ENCODE measurements at regions not wholly inside any gene's neighbourhood (a gene's known extent, or its start where the extent isn't known, plus 50 kb on each side); places are given as distances from the start of the nearest gene placed in this dataset.

DNA sequence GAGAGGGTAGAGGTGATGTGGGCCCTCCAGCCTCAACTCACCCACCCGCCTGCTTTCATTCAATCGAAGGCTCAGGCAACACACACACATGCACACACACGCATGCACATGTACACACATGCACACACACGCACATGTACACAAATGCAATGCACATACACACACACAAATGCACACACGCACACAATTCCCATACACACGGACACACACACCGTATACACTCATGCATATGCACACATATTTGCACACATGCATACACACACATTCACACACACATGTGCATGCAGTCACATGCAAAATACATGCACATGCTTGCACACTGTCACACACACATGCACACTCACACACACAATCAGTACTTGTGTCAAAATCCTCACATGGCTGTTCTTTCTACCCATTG is 55.9 kb upstream of the SPACA7 start:
- TF ChIP-seq CTCF (IDR thresholded peaks at IDR 0.05; ENCODE audit: insufficient read depth, low read depth, low read length): no peak
- TF ChIP-seq EZH2 (IDR thresholded peaks at IDR 0.05; ENCODE audit: insufficient read depth, low read length): no peak

Measured in astrocyte (in vitro differentiated cells and primary cell).